Endothelial cell of umbilical vein (primary cell): ENCODE measurements at regions not wholly inside any gene's neighbourhood (a gene's known extent, or its start where the extent isn't known, plus 50 kb on each side); places are given as distances from the start of the nearest gene placed in this dataset.

Experiments used
- BruUV-seq: library from RNA; stranded (reverse); fragments of 400-500 nt; replicated peaks from 2 replicates; lab custom pipeline; 2021; lab: Mats Ljungman, UMichigan
- CTCF ChIA-PET: fragments of 300-600, 350-600 bp; sonication (Branson Sonifier 250); formaldehyde crosslinking; loops from one replicate; lab custom pipeline; 2021; ENCODE audit warnings: antibody characterized with exemption, inconsistent platforms; lab: Charles Lee
- POLR2A ChIA-PET: fragments of 300-600, 350-600 bp; sonication (Branson Sonifier 250); formaldehyde crosslinking; loops from one replicate; lab custom pipeline; 2021; ENCODE audit warnings: antibody characterized with exemption, inconsistent platforms; lab: Charles Lee
- DNase-seq: peaks from one replicate; pipeline ENCODE4 v3.0.0-alpha.2; 2011; ENCODE audit warnings: low read depth, low spot score
- FAIRE-seq: peaks from 2 replicates; lab custom pipeline; 2011; peaks lifted over from hg19 to GRCh38; lab: Jason Lieb, UNC
- H2AFZ ChIP-seq: 2 replicates; pipeline ENCODE4 v1.6.0; 2012; ENCODE audit warnings: low read depth, low read length, control low read depth, inconsistent platforms
- H3K27ac ChIP-seq: 2 replicates; pipeline ENCODE4 v1.5.1; 2011; ENCODE audit warnings: low read depth, mild to moderate bottlenecking, control low read depth, low read length, moderate library complexity; ENCODE audit not compliant: insufficient read depth
- H3K27me3 ChIP-seq, 2 experiments: 2 replicates each; pipeline versions ENCODE4 v1.6.0 to v1.6.1; 2011; ENCODE audit warnings: low read length in 2 of 2, mixed read lengths in 1 of 2; ENCODE audit not compliant: control insufficient read depth in 2 of 2, insufficient read depth in 2 of 2
- H3K36me3 ChIP-seq, 2 experiments: 2 replicates in 1 of 2; 3 replicates in 1 of 2; pipeline ENCODE4 v1.5.1; 2011; ENCODE audit warnings: low read length in 2 of 2, mild to moderate bottlenecking in 1 of 2, moderate library complexity in 1 of 2; ENCODE audit not compliant: control insufficient read depth in 2 of 2, insufficient read depth in 2 of 2; ENCODE audit errors: extremely low read depth in 1 of 2
- H3K4me1 ChIP-seq: 3 replicates; pipeline ENCODE4 v1.5.1; 2011; ENCODE audit warnings: mild to moderate bottlenecking, low read length; ENCODE audit not compliant: control insufficient read depth, insufficient read depth; ENCODE audit errors: extremely low read depth
- H3K4me2 ChIP-seq: 2 replicates; pipeline ENCODE4 v1.6.1; 2011; ENCODE audit warnings: low read length, control low read depth, mixed read lengths; ENCODE audit not compliant: insufficient read depth
- H3K4me3 ChIP-seq, 3 experiments: fragments of 200-600 bp in 1 of 3; sonication (generic), shearing (Covaris generic) in 1 of 3; replicated peaks in 1 of 3; 2 replicates each; pipeline ENCODE4 v1.5.1; 2011 to 2016; ENCODE audit warnings: control low read depth in 3 of 3, low read length in 3 of 3, mild to moderate bottlenecking in 2 of 3, inconsistent platforms in 1 of 3, low read depth in 1 of 3, moderate library complexity in 1 of 3; ENCODE audit not compliant: insufficient read depth in 1 of 3
- H3K79me2 ChIP-seq: 2 replicates; pipeline ENCODE4 v1.6.0; 2012; ENCODE audit warnings: low read length, inconsistent platforms; ENCODE audit not compliant: control insufficient read depth, insufficient read depth
- H3K9ac ChIP-seq: replicated peaks from 2 replicates; pipeline ENCODE3; 2011; ENCODE audit warnings: low read length, control low read depth; ENCODE audit not compliant: insufficient read depth; ENCODE audit errors: extremely low read depth
- H3K9me1 ChIP-seq: replicated peaks from 3 replicates; pipeline ENCODE4 v1.6.0; 2011; ENCODE audit warnings: mild to moderate bottlenecking, low read length; ENCODE audit not compliant: control insufficient read depth, insufficient read depth; ENCODE audit errors: extremely low read depth
- H3K9me3 ChIP-seq: replicated peaks from 2 replicates; pipeline ENCODE4 v1.5.1; 2012; ENCODE audit warnings: low read length, inconsistent platforms; ENCODE audit not compliant: control insufficient read depth, insufficient read depth
- H4K20me1 ChIP-seq: replicated peaks from 2 replicates; pipeline ENCODE3; 2011; ENCODE audit warnings: mild to moderate bottlenecking, low read length; ENCODE audit not compliant: control insufficient read depth, insufficient read depth; ENCODE audit errors: extremely low read depth
- CTCF ChIP-seq, 2 donors: IDR thresholded peaks; 1 replicate in 1 of 2; 2 replicates in 1 of 2; pipeline ENCODE4 v1.5.1; 2011; ENCODE audit warnings: low read length in 2 of 2, mild to moderate bottlenecking in 2 of 2, moderate library complexity in 2 of 2, control low read depth in 1 of 2, inconsistent platforms in 1 of 2, low read depth in 1 of 2; ENCODE audit not compliant: insufficient read depth in 1 of 2; ENCODE audit errors: extremely low read depth in 1 of 2
- EZH2 ChIP-seq: IDR thresholded peaks from 2 replicates; pipeline ENCODE4 v1.6.1; 2012; ENCODE audit warnings: borderline replicate concordance, low read depth, mild to moderate bottlenecking, moderate library complexity, low read length, inconsistent platforms; ENCODE audit not compliant: severe bottlenecking
- FOS ChIP-seq: IDR thresholded peaks from 2 replicates; pipeline ENCODE4 v1.6.1; 2011; ENCODE audit warnings: mild to moderate bottlenecking, low read length, moderate library complexity, borderline replicate concordance; ENCODE audit not compliant: insufficient read depth
- GATA2 ChIP-seq: IDR thresholded peaks from 2 replicates; pipeline ENCODE4 v1.7.0; 2011; ENCODE audit warnings: low read depth, mild to moderate bottlenecking, moderate library complexity, mixed read lengths, low read length; ENCODE audit not compliant: insufficient read length, insufficient read depth
- JUN ChIP-seq: IDR thresholded peaks from 2 replicates; pipeline ENCODE4 v1.6.1; 2011; ENCODE audit warnings: borderline replicate concordance, low read depth; ENCODE audit not compliant: insufficient read length, insufficient read depth
- MAX ChIP-seq: IDR thresholded peaks from 2 replicates; pipeline ENCODE4 v1.6.1; 2011; ENCODE audit not compliant: insufficient read depth, insufficient read length
- MYC ChIP-seq: IDR thresholded peaks from one replicate; pipeline ENCODE4 v1.6.1; 2011; ENCODE audit warnings: mild to moderate bottlenecking, low read depth, low read length
- POLR2A ChIP-seq: IDR thresholded peaks from 2 replicates; pipeline ENCODE4 v1.6.1; 2012; ENCODE audit warnings: low read depth, mild to moderate bottlenecking, control low read depth, low read length
- POLR2AphosphoS5 ChIP-seq: IDR thresholded peaks from 2 replicates; pipeline ENCODE4 v1.6.1; 2012; ENCODE audit warnings: low read depth, mild to moderate bottlenecking, control low read depth, low read length, moderate library complexity; ENCODE audit not compliant: insufficient read depth
- dilution Hi-C: fragments of 300-500 bp; cut with MboI; formaldehyde crosslinking; loops from one replicate; pipeline ENCODE4 v1.15.0; 2019; ENCODE audit warnings: low sequenced_read_pairs; ENCODE audit not compliant: extremely low pct_ligation_motif_present
- intact Hi-C: fragments of 100-400 bp; cut with micrococcal nuclease; formaldehyde crosslinking; loops from one replicate; pipeline ENCODE4 v1.10.0; 2022

- Histone ChIP-seq H2AFZ (no peak overlapping the region), H3K27me3 (no peaks in the 10 kb centered on the region), H3K4me3 (no peak overlapping the region), H3K4me2 (no peak overlapping the region), H3K4me1 (no peaks in the 10 kb centered on the region), H3K9me3 (no peaks in the 10 kb centered on the region), H3K27ac (no peak overlapping the region), H4K20me1 (no peaks in the 10 kb centered on the region), H3K36me3 (no peaks in the 10 kb centered on the region), H3K79me2 (no peaks in the 10 kb centered on the region), H3K9ac (no peak overlapping the region), H3K9me1 (no peaks in the 10 kb centered on the region)
- ChIA-PET CTCF (no interaction called here), POLR2A (no interaction called here)
- no TSS peak for BruUV-seq
- intact Hi-C loops (no loop called here), dilution Hi-C loops (no loop called here)
- FAIRE-seq (no peak), DNase-seq (no peak)
- TF ChIP-seq POLR2AphosphoS5 (no peak), FOS (no peak), CTCF (IDR thresholded peaks at IDR 0.05; ENCODE audit: extremely low read depth in 1 of 2, insufficient read depth in 1 of 2, low read depth in 1 of 2, low read length in 2 of 2) (no peak), EZH2 (no peak), POLR2A (no peak), MYC (no peak), GATA2 (no peak)
Measured at GRCh38 chr3:88947013-88947412, 160.4 kb upstream of the EPHA3 start.

- ChIA-PET CTCF (no interaction called here), POLR2A (no interaction called here)
- Histone ChIP-seq H3K79me2 (no peaks in the 10 kb centered on the region), H3K27ac (no peak overlapping the region), H3K9me1 (no peaks in the 10 kb centered on the region), H4K20me1 (no peaks in the 10 kb centered on the region), H3K36me3 (no peaks in the 10 kb centered on the region), H3K27me3 (no peaks in the 10 kb centered on the region), H3K4me1 (no peaks in the 10 kb centered on the region), H3K4me2 (no peak overlapping the region), H3K4me3 (no peak overlapping the region), H2AFZ (no peak overlapping the region), H3K9ac (no peak overlapping the region), H3K9me3 (peaks cover 2% of the 10 kb centered on the region)
- no TSS peak for BruUV-seq
- dilution Hi-C loops (no loop called here), intact Hi-C loops (no loop called here)
- TF ChIP-seq FOS (no peak), POLR2AphosphoS5 (no peak), GATA2 (no peak), MAX (no peak), CTCF (IDR thresholded peaks at IDR 0.05; ENCODE audit: extremely low read depth in 1 of 2, insufficient read depth in 1 of 2, low read depth in 1 of 2, low read length in 2 of 2) (no peak), JUN (no peak), EZH2 (no peak), MYC (no peak), POLR2A (no peak)
- DNase-seq: no peak
- no peak for FAIRE-seq
Measured at GRCh38 chr3:88954853-88955252, 152.6 kb upstream of the EPHA3 start.
